ENCODE measurements at regions not wholly inside any gene's neighbourhood (a gene's known extent, or its start where the extent isn't known, plus 50 kb on each side); places are given as distances from the start of the nearest gene placed in this dataset.

GRCh38 chr1:166282391-166283137, 115.8 kb upstream of the FAM78B start:
- Histone ChIP-seq H3K9me3 (replicated peaks; ENCODE audit: insufficient read depth, low read length) (no peaks in the 10 kb centered on the region), H3K4me1 (ENCODE audit: low read length) (no peaks in the 10 kb centered on the region), H3K79me2 (ENCODE audit: low read length) (no peaks in the 10 kb centered on the region), H3K9me2 (replicated peaks; ENCODE audit: insufficient read depth, low read length) (no peaks in the 10 kb centered on the region), H3K27me3 (replicated peaks; ENCODE audit: insufficient read depth, low read length) (no peaks in the 10 kb centered on the region), H3K4me2 (ENCODE audit: low read depth, low read length) (no peak overlapping the region), H2AFZ (ENCODE audit: low read length) (no peak overlapping the region), H3F3A (ENCODE audit: insufficient read depth, low read length) (no peaks in the 10 kb centered on the region), H3K9ac (ENCODE audit: low read length) (no peak overlapping the region), H3K27ac (ENCODE audit: low read length) (no peak overlapping the region), H4K20me1 (ENCODE audit: insufficient read depth, low read length) (no peaks in the 10 kb centered on the region), H3K4me3 (ENCODE audit: low read length) (no peak overlapping the region), H3K36me3 (replicated peaks; ENCODE audit: insufficient read depth, low read length) (no peaks in the 10 kb centered on the region)
- TF ChIP-seq CTCF (IDR thresholded peaks at IDR 0.05; ENCODE audit: low read length) (no peak), EZH2 (optimal IDR thresholded peaks at IDR 0.05; ENCODE audit: low read depth, low read length) (no peak), EZH2phosphoT487 (IDR thresholded peaks at IDR 0.05; ENCODE audit: low read length) (no peak)
- no peak for DNase-seq

- Histone ChIP-seq H4K20me1 (ENCODE audit: insufficient read depth, low read length) (no peaks in the 10 kb centered on the region), H3K9ac (ENCODE audit: low read length) (no peak overlapping the region), H3K9me3 (replicated peaks; ENCODE audit: insufficient read depth, low read length) (no peaks in the 10 kb centered on the region), H3K4me1 (ENCODE audit: low read length) (no peaks in the 10 kb centered on the region), H3K4me3 (ENCODE audit: low read length) (no peak overlapping the region), H3K27ac (ENCODE audit: low read length) (no peak overlapping the region), H3K36me3 (replicated peaks; ENCODE audit: insufficient read depth, low read length) (no peaks in the 10 kb centered on the region), H3K27me3 (replicated peaks; ENCODE audit: insufficient read depth, low read length) (no peaks in the 10 kb centered on the region), H3K79me2 (ENCODE audit: low read length) (no peaks in the 10 kb centered on the region), H3K4me2 (ENCODE audit: low read depth, low read length) (no peak overlapping the region), H3F3A (ENCODE audit: insufficient read depth, low read length) (no peaks in the 10 kb centered on the region), H2AFZ (ENCODE audit: low read length) (no peak overlapping the region), H3K9me2 (replicated peaks; ENCODE audit: insufficient read depth, low read length) (no peaks in the 10 kb centered on the region)
- DNase-seq: no peak
- TF ChIP-seq CTCF (IDR thresholded peaks at IDR 0.05; ENCODE audit: low read length): no peak
- TF ChIP-seq EZH2phosphoT487 (IDR thresholded peaks at IDR 0.05; ENCODE audit: low read length): no peak
- no peak for TF ChIP-seq EZH2 (optimal IDR thresholded peaks at IDR 0.05; ENCODE audit: low read depth, low read length)
Observed at GRCh38 chr1:166283190-166283589, 116.4 kb upstream of the FAM78B start.

- Histone ChIP-seq H3K9me2 (replicated peaks; ENCODE audit: insufficient read depth, low read length) (no peaks in the 10 kb centered on the region), H3K9me3 (replicated peaks; ENCODE audit: insufficient read depth, low read length) (no peaks in the 10 kb centered on the region), H2AFZ (ENCODE audit: low read length) (no peak overlapping the region), H3K27ac (ENCODE audit: low read length) (no peak overlapping the region), H4K20me1 (ENCODE audit: insufficient read depth, low read length) (no peaks in the 10 kb centered on the region), H3K27me3 (replicated peaks; ENCODE audit: insufficient read depth, low read length) (no peaks in the 10 kb centered on the region), H3K4me3 (ENCODE audit: low read length) (no peak overlapping the region), H3K4me1 (ENCODE audit: low read length) (no peaks in the 10 kb centered on the region), H3K4me2 (ENCODE audit: low read depth, low read length) (no peak overlapping the region), H3K9ac (ENCODE audit: low read length) (no peak overlapping the region), H3K79me2 (ENCODE audit: low read length) (no peaks in the 10 kb centered on the region), H3F3A (ENCODE audit: insufficient read depth, low read length) (no peaks in the 10 kb centered on the region), H3K36me3 (replicated peaks; ENCODE audit: insufficient read depth, low read length) (no peaks in the 10 kb centered on the region)
- TF ChIP-seq CTCF (IDR thresholded peaks at IDR 0.05; ENCODE audit: low read length) (no peak), EZH2phosphoT487 (IDR thresholded peaks at IDR 0.05; ENCODE audit: low read length) (no peak), EZH2 (optimal IDR thresholded peaks at IDR 0.05; ENCODE audit: low read depth, low read length) (no peak)
- no peak for DNase-seq
Observed at GRCh38 chr1:166283600-166283999, 116.8 kb upstream of the FAM78B start.

Data from MM.1S (cell line).